ENCODE measurements at regions not wholly inside any gene's neighbourhood (a gene's known extent, or its start where the extent isn't known, plus 50 kb on each side); places are given as distances from the start of the nearest gene placed in this dataset.

- Histone ChIP-seq H3K36me3 (no peaks in the 10 kb centered on the region), H3K27me3 (no peaks in the 10 kb centered on the region), H3K4me1 (no peaks in the 10 kb centered on the region), H3K9me3 (no peaks in the 10 kb centered on the region), H3K27ac (no peak overlapping the region), H3K4me3 (no peak overlapping the region)
- 76 to 78% methylated on average over 3 of the region's 3 CpGs for WGBS, 2 donors
- TF ChIP-seq POLR2A (IDR thresholded peaks at IDR 0.05) (no peak), CTCF (IDR thresholded peaks at IDR 0.05) (no peak), EP300 (IDR thresholded peaks at IDR 0.05) (no peak)
- DNase-seq (ENCODE audit: low spot score in 2 of 2): no peak
Measured at GRCh38 chr5:23221831-23222230, 285.6 kb upstream of the PRDM9 start.

DNA sequence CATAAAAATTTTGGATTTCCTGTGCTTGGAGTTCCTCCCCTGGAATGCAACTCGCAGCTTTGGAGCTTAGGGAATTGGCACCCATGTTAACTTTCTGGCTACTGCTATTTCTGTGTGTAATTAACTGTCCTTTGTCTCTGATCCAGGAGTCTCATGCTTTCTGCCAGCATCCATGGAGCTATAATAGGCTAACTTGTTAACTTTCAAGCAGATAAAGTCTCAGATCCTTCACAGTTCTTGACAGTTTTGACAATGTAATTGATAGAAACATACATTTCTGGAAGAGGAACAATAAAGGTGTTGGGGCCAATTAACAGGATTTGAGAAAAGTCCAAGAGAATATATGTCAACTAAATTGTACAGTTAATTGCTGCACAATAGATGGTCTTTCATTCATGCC, 290.2 kb upstream of the PRDM9 start:
- H3K27ac ChIP-seq: no peak overlapping the region
- no peak overlapping the region for H3K4me3 ChIP-seq
- DNase-seq (ENCODE audit: low spot score in 2 of 2): no peak
- no peaks in the 10 kb centered on the region for H3K9me3 ChIP-seq
- no peaks in the 10 kb centered on the region for H3K4me1 ChIP-seq
- no peaks in the 10 kb centered on the region for H3K36me3 ChIP-seq
- 59 to 70% methylated on average over 1 of the region's 1 CpG for WGBS, 2 donors
- no peaks in the 10 kb centered on the region for H3K27me3 ChIP-seq
- TF ChIP-seq CTCF (IDR thresholded peaks at IDR 0.05) (no peak), EP300 (IDR thresholded peaks at IDR 0.05) (no peak), POLR2A (IDR thresholded peaks at IDR 0.05) (no peak)

- no peaks in the 10 kb centered on the region for H3K27me3 ChIP-seq
- H3K9me3 ChIP-seq: no peaks in the 10 kb centered on the region
- H3K4me3 ChIP-seq: no peak overlapping the region
- no peaks in the 10 kb centered on the region for H3K36me3 ChIP-seq
- DNase-seq (ENCODE audit: low spot score in 2 of 2): no peak
- TF ChIP-seq POLR2A (IDR thresholded peaks at IDR 0.05) (no peak), CTCF (IDR thresholded peaks at IDR 0.05) (no peak), EP300 (IDR thresholded peaks at IDR 0.05) (no peak)
- no peaks in the 10 kb centered on the region for H3K4me1 ChIP-seq
- WGBS, 2 donors: 89 to 91% methylated on average over 5 of the region's 5 CpGs
- H3K27ac ChIP-seq: no peak overlapping the region
Measured at GRCh38 chr5:23216345-23216744, 291.1 kb upstream of the PRDM9 start.

- Histone ChIP-seq H3K27ac (no peak overlapping the region), H3K36me3 (no peaks in the 10 kb centered on the region), H3K27me3 (no peaks in the 10 kb centered on the region), H3K4me1 (no peaks in the 10 kb centered on the region), H3K4me3 (no peak overlapping the region), H3K9me3 (no peaks in the 10 kb centered on the region)
- DNase-seq (ENCODE audit: low spot score in 2 of 2): no peak
- 0 to 6% methylated on average over 1 of the region's 1 CpG for WGBS, 2 donors
- TF ChIP-seq CTCF (IDR thresholded peaks at IDR 0.05) (peak in 3 of 5 experiments; percentile 21 to 53 (median 32)), POLR2A (IDR thresholded peaks at IDR 0.05) (no peak), EP300 (IDR thresholded peaks at IDR 0.05) (no peak)
Measured at GRCh38 chr5:23208959-23209431, 298.4 kb upstream of the PRDM9 start.

DNA sequence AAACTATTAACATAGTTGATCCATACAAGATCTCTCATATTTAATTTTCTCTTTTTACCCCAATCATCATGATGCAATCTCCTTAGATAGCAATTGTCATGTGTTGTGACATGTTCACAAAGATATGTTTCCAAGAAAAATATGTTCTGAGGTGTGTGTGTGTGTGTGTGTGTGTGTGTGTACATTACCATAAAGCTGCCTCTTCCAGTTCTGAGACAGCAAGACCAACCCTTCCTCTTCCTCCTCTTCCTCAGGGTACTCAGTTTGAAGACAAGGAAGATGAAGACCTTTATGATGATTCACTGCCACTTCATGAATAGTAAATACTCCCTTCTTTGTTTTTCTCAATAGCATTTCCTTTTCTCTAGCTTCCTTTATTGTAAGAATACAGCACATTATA, 303.3 kb upstream of the PRDM9 start:
- Histone ChIP-seq H3K27ac (no peak overlapping the region), H3K36me3 (no peaks in the 10 kb centered on the region), H3K9me3 (no peaks in the 10 kb centered on the region), H3K4me1 (no peaks in the 10 kb centered on the region), H3K4me3 (no peak overlapping the region), H3K27me3 (no peaks in the 10 kb centered on the region)
- TF ChIP-seq CTCF (IDR thresholded peaks at IDR 0.05) (no peak), EP300 (IDR thresholded peaks at IDR 0.05) (no peak), POLR2A (IDR thresholded peaks at IDR 0.05) (no peak)
- no peak for DNase-seq (ENCODE audit: low spot score in 2 of 2)
